ENCODE measurements at regions not wholly inside any gene's neighbourhood (a gene's known extent, or its start where the extent isn't known, plus 50 kb on each side); places are given as distances from the start of the nearest gene placed in this dataset.
"Not testable (repeated sequence)": the region's sequence is repeated elsewhere in the genome, so short reads cannot be mapped to it uniquely, and the experiment has no call there.

- DNase-seq (ENCODE audit: low spot score) = not testable (repeated sequence)
Measured at GRCh38 chr6:16039892-16040627, 88.8 kb upstream of the MYLIP start.

- DNase-seq (ENCODE audit: low spot score) = no peak
Measured at GRCh38 chr6:16038938-16039337, 89.9 kb upstream of the MYLIP start.

GRCh38 chr6:16035488-16036080, 93.3 kb upstream of the MYLIP start:
- DNase-seq (ENCODE audit: low spot score) = no peak

GRCh38 chr6:16033214-16033613, 95.7 kb upstream of the MYLIP start:
- no peak for DNase-seq (ENCODE audit: low spot score)

- no peak for DNase-seq (ENCODE audit: low spot score)
Measured at GRCh38 chr6:16031278-16031981, 97.5 kb upstream of the MYLIP start.

- DNase-seq (ENCODE audit: low spot score) = no peak
Measured at GRCh38 chr6:16028966-16029365, 99.9 kb upstream of the MYLIP start.

GRCh38 chr6:16020259-16020658, 108.6 kb upstream of the MYLIP start:
- DNase-seq (ENCODE audit: low spot score) = no peak

- DNase-seq (ENCODE audit: low spot score) = no peak
Measured at GRCh38 chr6:16019462-16019861, 109.4 kb upstream of the MYLIP start.

- DNase-seq (ENCODE audit: low spot score) = no peak
Measured at GRCh38 chr6:16018626-16019025, 110.3 kb upstream of the MYLIP start.

GRCh38 chr6:16014325-16014724, 114.6 kb upstream of the MYLIP start:
- not testable (repeated sequence) for DNase-seq (ENCODE audit: low spot score)

GRCh38 chr6:16007146-16007545, 121.7 kb upstream of the MYLIP start:
- no peak for DNase-seq (ENCODE audit: low spot score)

GRCh38 chr6:16006681-16007080, 122.2 kb upstream of the MYLIP start:
- no peak for DNase-seq (ENCODE audit: low spot score)

- no peak for DNase-seq (ENCODE audit: low spot score)
Measured at GRCh38 chr6:16004934-16005679, 123.8 kb upstream of the MYLIP start.

- no peak for DNase-seq (ENCODE audit: low spot score)
Measured at GRCh38 chr6:16003197-16003491, 125.7 kb upstream of the MYLIP start.

GRCh38 chr6:16002332-16003196, 126.3 kb upstream of the MYLIP start:
- DNase-seq (ENCODE audit: low spot score) = no peak

GRCh38 chr6:16001158-16001557, 127.7 kb upstream of the MYLIP start:
- DNase-seq (ENCODE audit: low spot score) = no peak

GRCh38 chr6:15999201-15999600, 129.7 kb upstream of the MYLIP start:
- no peak for DNase-seq (ENCODE audit: low spot score)

- no peak for DNase-seq (ENCODE audit: low spot score)
Measured at GRCh38 chr6:15997586-15998388, 131.1 kb upstream of the MYLIP start.

GRCh38 chr6:15996030-15996429, 132.9 kb upstream of the MYLIP start:
- DNase-seq (ENCODE audit: low spot score) = no peak

- DNase-seq (ENCODE audit: low spot score) = no peak
Measured at GRCh38 chr6:15995493-15995892, 133.4 kb upstream of the MYLIP start.

Data from SW480 (cell line).